Naive thymus-derived CD8-positive, alpha-beta T cell (primary cell): ENCODE measurements at regions not wholly inside any gene's neighbourhood (a gene's known extent, or its start where the extent isn't known, plus 50 kb on each side); places are given as distances from the start of the nearest gene placed in this dataset.
"Not testable (repeated sequence)": the region's sequence is repeated elsewhere in the genome, so short reads cannot be mapped to it uniquely, and the experiment has no call there.

Source experiments
- ATAC-seq, 2 donors: fragments of 150-1000 bp; cut with Tn5 transposase in 1 of 2; sonication (Bioruptor Pico), chemical (Tn5 transposase) in 1 of 2; 1 replicate in 1 of 2; 2 replicates in 1 of 2; pipeline ENCODE4 v1.10.0; 2021; ENCODE audit warnings: mild to moderate bottlenecking in 2 of 2, moderate library complexity in 2 of 2
- POLR2A ChIA-PET: fragments of 350-600 bp; sonication (Branson Sonifier 250); formaldehyde crosslinking; loops from one replicate; lab custom pipeline; 2021; ENCODE audit warnings: antibody characterized with exemption; lab: Charles Lee
- DNase-seq, 10 donors: peaks; one replicate each; pipeline versions ENCODE4 v3.0.0 to v3.0.0-alpha.2; 2020 to 2022
- H3K27ac Mint-ChIP-seq, 10 donors: one replicate each; pipeline ENCODE4 v1.8.0; 2020 to 2022; ENCODE audit warnings: mild to moderate bottlenecking in 10 of 10, mixed read lengths in 10 of 10, moderate library complexity in 4 of 10, inconsistent platforms in 1 of 10
- H3K27me3 Mint-ChIP-seq, 5 donors: one replicate each; pipeline ENCODE4 v1.8.0; 2021 to 2022; ENCODE audit warnings: mixed read lengths in 5 of 5
- H3K36me3 Mint-ChIP-seq, 3 donors: one replicate each; pipeline ENCODE4 v1.8.0; 2020 to 2022; ENCODE audit warnings: mixed read lengths in 3 of 3, mild to moderate bottlenecking in 2 of 3, inconsistent platforms in 1 of 3
- H3K4me1 Mint-ChIP-seq, 4 donors: one replicate each; pipeline ENCODE4 v1.8.0; 2021 to 2022; ENCODE audit warnings: mixed read lengths in 4 of 4
- H3K4me3 Mint-ChIP-seq, 10 donors: one replicate each; pipeline ENCODE4 v1.8.0; 2020 to 2022; ENCODE audit warnings: mild to moderate bottlenecking in 10 of 10, mixed read lengths in 10 of 10, moderate library complexity in 6 of 10, inconsistent platforms in 1 of 10
- H3K9me3 Mint-ChIP-seq, 9 donors: one replicate each; pipeline ENCODE4 v1.8.0; 2020 to 2022; ENCODE audit warnings: mixed read lengths in 9 of 9, mild to moderate bottlenecking in 3 of 9, inconsistent platforms in 1 of 9, moderate library complexity in 1 of 9

DNA sequence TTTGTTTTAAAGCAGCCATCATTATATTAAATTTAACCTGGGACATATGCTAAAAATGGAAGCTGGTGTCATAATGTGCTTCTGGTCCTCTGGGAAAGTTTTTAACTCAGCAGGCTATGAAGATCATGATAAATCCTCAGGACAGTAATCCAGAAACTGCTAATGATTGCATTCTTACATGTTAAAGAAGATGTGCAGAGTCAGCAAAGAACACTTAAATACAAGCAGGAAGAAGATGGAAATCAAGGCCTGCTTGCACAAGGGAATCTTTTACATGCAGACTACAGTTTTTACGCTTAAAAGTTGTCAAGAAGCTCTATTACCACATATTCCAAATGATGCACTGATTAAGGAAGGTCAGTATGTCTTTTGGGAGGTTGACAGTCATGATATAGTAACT is 246.0 kb upstream of the PTPRD start:
- no peak for ATAC-seq
- no peak for DNase-seq
- Mint-ChIP-seq H3K27ac (no peak overlapping the region), H3K4me1 (no peaks in the 10 kb centered on the region), H3K36me3 (peaks cover 0 to 13% (median 0%) of the 10 kb centered on the region in 3 donors), H3K4me3 (no peak overlapping the region), H3K27me3 (no peaks in the 10 kb centered on the region), H3K9me3 (peaks cover 2 to 46% (median 18%) of the 10 kb centered on the region in 9 donors)
- POLR2A ChIA-PET = no interaction called here

DNA sequence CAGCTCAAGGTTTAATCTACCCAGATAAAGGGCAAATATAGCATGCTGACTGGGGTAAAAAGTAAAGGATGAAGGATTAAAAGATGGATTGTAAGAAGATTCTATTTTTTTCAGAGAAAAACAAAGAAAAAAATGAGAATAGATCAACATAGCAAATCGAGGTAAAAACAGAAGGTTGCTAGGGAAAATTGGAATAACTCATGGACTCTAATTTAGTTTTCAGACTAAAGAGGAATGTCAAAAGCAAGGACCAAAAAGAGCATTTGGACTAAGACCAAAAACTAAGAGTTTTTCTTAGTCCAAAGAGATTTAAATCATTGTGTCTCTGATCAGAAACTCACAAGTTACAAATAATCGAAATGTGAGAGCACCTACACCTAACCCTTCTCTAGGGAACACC is 250.7 kb upstream of the PTPRD start:
- H3K36me3 Mint-ChIP-seq = no peaks in the 10 kb centered on the region
- no peaks in the 10 kb centered on the region for H3K4me1 Mint-ChIP-seq
- POLR2A ChIA-PET = no interaction called here
- DNase-seq (no peak), ATAC-seq (no peak)
- H3K9me3 Mint-ChIP-seq = peaks cover 0 to 32% (median 9%) of the 10 kb centered on the region in 9 donors
- H3K27me3 Mint-ChIP-seq = no peaks in the 10 kb centered on the region
- no peak overlapping the region for H3K27ac Mint-ChIP-seq
- H3K4me3 Mint-ChIP-seq = no peak overlapping the region

DNA sequence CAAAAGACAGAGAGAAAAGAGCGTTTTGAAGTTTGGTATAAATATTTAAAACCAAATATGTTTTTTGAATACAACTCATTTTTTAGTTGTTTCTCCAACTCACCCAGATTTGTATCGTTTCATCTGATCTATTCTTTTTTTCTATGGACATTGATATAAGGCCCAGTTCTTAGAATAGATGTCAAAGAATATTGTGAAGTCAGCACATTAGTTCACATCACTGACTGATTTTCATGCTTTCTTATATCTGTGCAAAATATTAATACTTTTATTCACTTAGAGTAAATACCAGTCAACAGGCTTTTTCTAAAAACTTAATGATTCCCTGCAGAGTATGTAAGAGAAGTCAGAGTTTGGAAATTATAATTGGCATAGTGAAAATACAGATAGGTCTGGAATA is 254.4 kb upstream of the PTPRD start:
- no peaks in the 10 kb centered on the region for H3K27me3 Mint-ChIP-seq
- no peak overlapping the region for H3K4me3 Mint-ChIP-seq
- POLR2A ChIA-PET = no interaction called here
- no peak overlapping the region for H3K27ac Mint-ChIP-seq
- H3K9me3 Mint-ChIP-seq = peaks cover 6 to 33% (median 13%) of the 10 kb centered on the region in 9 donors
- ATAC-seq (no peak), DNase-seq (no peak)
- H3K36me3 Mint-ChIP-seq = no peaks in the 10 kb centered on the region
- no peaks in the 10 kb centered on the region for H3K4me1 Mint-ChIP-seq

DNA sequence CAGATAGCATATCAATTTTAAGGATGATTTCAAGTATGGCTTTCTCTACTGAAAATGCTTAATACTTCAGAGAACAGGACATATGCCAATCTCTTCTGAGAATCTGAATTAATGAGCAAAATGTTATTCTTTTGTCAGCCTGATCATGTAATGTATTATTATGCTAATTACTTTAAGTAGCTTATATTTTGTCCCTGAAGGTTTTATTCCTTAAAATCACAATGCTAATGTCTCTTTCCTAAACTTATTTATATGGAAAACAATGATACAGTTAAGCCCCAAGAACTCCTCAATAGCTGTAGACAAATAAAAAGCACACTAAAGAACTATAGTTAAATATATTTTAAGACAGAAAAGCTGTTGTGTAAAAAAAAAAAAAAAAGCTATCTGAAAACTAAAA is 256.9 kb upstream of the PTPRD start:
- no peaks in the 10 kb centered on the region for H3K36me3 Mint-ChIP-seq
- DNase-seq = no peak
- H3K27ac Mint-ChIP-seq = no peak overlapping the region
- POLR2A ChIA-PET = no interaction called here
- ATAC-seq = no peak
- peaks cover 5 to 32% (median 14%) of the 10 kb centered on the region in 9 donors for H3K9me3 Mint-ChIP-seq
- no peaks in the 10 kb centered on the region for H3K27me3 Mint-ChIP-seq
- no peaks in the 10 kb centered on the region for H3K4me1 Mint-ChIP-seq
- H3K4me3 Mint-ChIP-seq = no peak overlapping the region

- no peak for ATAC-seq
- no peak overlapping the region for H3K27ac Mint-ChIP-seq
- POLR2A ChIA-PET = no interaction called here
These were observed 261.2 kb upstream of the PTPRD start for GRCh38 chr9:10873999-10874398.

GRCh38 chr9:10875752-10876151 is 262.9 kb upstream of the PTPRD start:
- ATAC-seq (no peak), DNase-seq (no peak)
- no peaks in the 10 kb centered on the region for H3K4me1 Mint-ChIP-seq
- peaks cover 0 to 30% (median 13%) of the 10 kb centered on the region in 9 donors for H3K9me3 Mint-ChIP-seq
- no peaks in the 10 kb centered on the region for H3K27me3 Mint-ChIP-seq
- no peak overlapping the region for H3K4me3 Mint-ChIP-seq
- H3K27ac Mint-ChIP-seq = no peak overlapping the region
- peaks cover 0 to 6% (median 0%) of the 10 kb centered on the region in 3 donors for H3K36me3 Mint-ChIP-seq
- POLR2A ChIA-PET = no interaction called here

More at GRCh38 chr9:10873999-10874398, 261.2 kb upstream of the PTPRD start:
- Mint-ChIP-seq H3K36me3 (peaks cover 0 to 2% (median 0%) of the 10 kb centered on the region in 3 donors), H3K4me3 (no peak overlapping the region), H3K27me3 (no peaks in the 10 kb centered on the region), H3K4me1 (no peaks in the 10 kb centered on the region), H3K9me3 (peaks cover 0 to 24% (median 13%) of the 10 kb centered on the region in 9 donors)
- no peak for DNase-seq

- Mint-ChIP-seq H3K4me3 (no peak overlapping the region), H3K9me3 (peaks cover 0 to 33% (median 13%) of the 10 kb centered on the region in 9 donors), H3K4me1 (no peaks in the 10 kb centered on the region), H3K36me3 (peaks cover 0 to 6% (median 0%) of the 10 kb centered on the region in 3 donors), H3K27me3 (no peaks in the 10 kb centered on the region), H3K27ac (no peak overlapping the region)
- POLR2A ChIA-PET = no interaction called here
- no peak for DNase-seq
- ATAC-seq = no peak
These were observed 263.5 kb upstream of the PTPRD start for GRCh38 chr9:10876333-10876732.

DNA sequence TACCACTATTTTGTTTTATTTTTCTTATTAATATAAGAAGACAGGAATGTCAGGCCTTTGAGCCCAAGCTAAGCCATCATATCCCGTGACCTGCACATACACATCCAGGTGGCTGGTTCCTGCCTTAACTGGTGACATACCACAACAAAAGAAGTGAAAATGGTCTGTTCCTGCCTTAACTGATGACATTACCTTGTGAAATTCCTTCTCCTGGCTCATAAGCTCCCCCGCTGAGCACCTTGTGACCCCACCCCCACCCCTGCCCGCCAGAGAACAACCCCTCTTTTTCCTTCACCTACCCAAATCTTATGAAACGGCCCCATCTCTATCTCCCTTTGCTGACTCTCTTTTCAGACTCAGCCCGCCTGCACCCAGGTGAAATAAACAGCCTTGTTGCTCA is 277.5 kb upstream of the PTPRD start:
- H3K4me3 Mint-ChIP-seq, POLR2A ChIA-PET, H3K4me1 Mint-ChIP-seq, DNase-seq, H3K27ac Mint-ChIP-seq, H3K27me3 Mint-ChIP-seq, ATAC-seq: not testable (repeated sequence)
- Mint-ChIP-seq H3K9me3 (peaks cover 0 to 25% (median 12%) of the 10 kb centered on the region in 9 donors), H3K36me3 (peaks cover 0 to 14% (median 0%) of the 10 kb centered on the region in 3 donors)

GRCh38 chr9:10899509-10899908 is 286.7 kb upstream of the PTPRD start:
- ATAC-seq (no peak), DNase-seq (no peak)
- Mint-ChIP-seq H3K4me1 (no peaks in the 10 kb centered on the region), H3K27ac (no peak overlapping the region), H3K36me3 (peaks cover 0 to 11% (median 0%) of the 10 kb centered on the region in 3 donors), H3K4me3 (no peak overlapping the region), H3K27me3 (no peaks in the 10 kb centered on the region), H3K9me3 (peaks cover 3 to 30% (median 19%) of the 10 kb centered on the region in 9 donors)
- POLR2A ChIA-PET = no interaction called here

GRCh38 chr9:10903969-10904368 is 291.2 kb upstream of the PTPRD start:
- POLR2A ChIA-PET = no interaction called here
- ATAC-seq (no peak), DNase-seq (no peak)
- Mint-ChIP-seq H3K4me3 (no peak overlapping the region), H3K27me3 (no peaks in the 10 kb centered on the region), H3K36me3 (peaks cover 0 to 11% (median 0%) of the 10 kb centered on the region in 3 donors), H3K9me3 (peaks cover 5 to 36% (median 23%) of the 10 kb centered on the region in 9 donors), H3K4me1 (no peaks in the 10 kb centered on the region), H3K27ac (no peak overlapping the region)

- POLR2A ChIA-PET = no interaction called here
- no peak for ATAC-seq
- H3K27ac Mint-ChIP-seq = no peak overlapping the region
These were observed 298.0 kb upstream of the PTPRD start for GRCh38 chr9:10910779-10911178.

GRCh38 chr9:10911373-10911772 is 298.6 kb upstream of the PTPRD start:
- ATAC-seq (no peak), DNase-seq (no peak)
- Mint-ChIP-seq H3K36me3 (peaks cover 0 to 6% (median 0%) of the 10 kb centered on the region in 3 donors), H3K27ac (no peak overlapping the region), H3K27me3 (no peaks in the 10 kb centered on the region), H3K4me1 (no peaks in the 10 kb centered on the region), H3K4me3 (no peak overlapping the region), H3K9me3 (peaks cover 0 to 24% (median 14%) of the 10 kb centered on the region in 9 donors)
- POLR2A ChIA-PET = no interaction called here

More at GRCh38 chr9:10910779-10911178, 298.0 kb upstream of the PTPRD start:
- DNase-seq = no peak
- Mint-ChIP-seq H3K27me3 (no peaks in the 10 kb centered on the region), H3K36me3 (peaks cover 0 to 6% (median 0%) of the 10 kb centered on the region in 3 donors), H3K9me3 (peaks cover under 1 to 30% (median 17%) of the 10 kb centered on the region in 9 donors), H3K4me3 (no peak overlapping the region), H3K4me1 (no peaks in the 10 kb centered on the region)

GRCh38 chr9:10917001-10917400 is 304.2 kb upstream of the PTPRD start:
- no peak overlapping the region for H3K4me3 Mint-ChIP-seq
- POLR2A ChIA-PET = no interaction called here
- H3K27me3 Mint-ChIP-seq = no peaks in the 10 kb centered on the region
- no peak for DNase-seq
- no peak for ATAC-seq
- peaks cover 0 to 23% (median 16%) of the 10 kb centered on the region in 9 donors for H3K9me3 Mint-ChIP-seq
- H3K4me1 Mint-ChIP-seq = no peaks in the 10 kb centered on the region
- no peaks in the 10 kb centered on the region for H3K36me3 Mint-ChIP-seq
- H3K27ac Mint-ChIP-seq = no peak overlapping the region

DNA sequence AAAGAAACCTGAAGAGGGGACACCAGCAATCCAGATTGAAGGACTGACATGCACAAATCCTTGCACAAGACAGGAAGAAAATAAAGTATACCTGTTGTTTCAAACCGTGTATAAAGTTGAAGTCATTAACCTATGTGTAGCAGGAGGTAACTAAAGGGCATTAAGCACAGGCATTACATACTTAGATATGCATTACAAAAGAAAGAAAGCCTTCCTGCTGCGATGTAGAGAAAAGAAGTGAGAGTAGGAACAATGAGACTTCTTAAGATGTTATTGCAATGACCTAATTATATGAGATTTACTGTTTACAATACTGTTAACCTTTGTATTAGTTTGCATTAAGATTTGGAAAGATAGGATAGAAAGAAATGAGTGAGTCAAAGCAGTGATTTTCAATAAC is 308.9 kb upstream of the PTPRD start:
- Mint-ChIP-seq H3K4me3 (no peak overlapping the region), H3K4me1 (no peaks in the 10 kb centered on the region), H3K27me3 (no peaks in the 10 kb centered on the region), H3K36me3 (no peaks in the 10 kb centered on the region), H3K9me3 (peaks cover 0 to 29% (median 16%) of the 10 kb centered on the region in 9 donors), H3K27ac (no peak overlapping the region)
- DNase-seq (no peak), ATAC-seq (no peak)
- POLR2A ChIA-PET = no interaction called here
